Calu3 (cell line): ENCODE measurements at regions not wholly inside any gene's neighbourhood (a gene's known extent, or its start where the extent isn't known, plus 50 kb on each side); places are given as distances from the start of the nearest gene placed in this dataset.

Experiments used
- BruUV-seq: library from RNA; stranded (reverse); fragments of 400-500 nt; replicated peaks from 2 replicates; lab custom pipeline; 2021; lab: Mats Ljungman, UMichigan
- CTCF ChIA-PET: fragments of 300-600 bp; sonication (Branson Sonifier 250); formaldehyde crosslinking; loops from one replicate; lab custom pipeline; 2022; ENCODE audit warnings: antibody characterized with exemption; lab: Charles Lee
- DNase-seq: peaks from one replicate; pipeline ENCODE4 v3.0.0; 2022
- H3K27ac Mint-ChIP-seq: one replicate; pipeline ENCODE4 v1.8.0; 2022; ENCODE audit warnings: mixed read lengths; ENCODE audit not compliant: unreplicated experiment
- H3K27me3 Mint-ChIP-seq: one replicate; pipeline ENCODE4 v1.8.0; 2022; ENCODE audit warnings: mixed read lengths; ENCODE audit not compliant: unreplicated experiment
- H3K36me3 Mint-ChIP-seq: one replicate; pipeline ENCODE4 v1.8.0; 2022; ENCODE audit warnings: mild to moderate bottlenecking, moderate library complexity, mixed read lengths; ENCODE audit not compliant: insufficient read depth, unreplicated experiment
- H3K4me1 Mint-ChIP-seq: one replicate; pipeline ENCODE4 v1.8.0; 2022; ENCODE audit warnings: mild to moderate bottlenecking, low read depth, mixed read lengths; ENCODE audit not compliant: unreplicated experiment
- H3K4me3 Mint-ChIP-seq: one replicate; pipeline ENCODE4 v1.8.0; 2022; ENCODE audit warnings: mild to moderate bottlenecking, low read depth, moderate library complexity, mixed read lengths; ENCODE audit not compliant: unreplicated experiment
- H3K9me3 Mint-ChIP-seq: one replicate; pipeline ENCODE4 v1.8.0; 2022; ENCODE audit warnings: low read depth, mixed read lengths; ENCODE audit not compliant: unreplicated experiment
- CTCF ChIP-seq: fragments of 200-600 bp; IDR thresholded peaks from one replicate; pipeline ENCODE4 v1.8.0; 2022; ENCODE audit warnings: antibody characterized with exemption; ENCODE audit not compliant: unreplicated experiment
- intact Hi-C: fragments of 100-400 bp; cut with micrococcal nuclease; formaldehyde crosslinking; loops from one replicate; pipeline ENCODE4 v1.10.0; 2022; ENCODE audit not compliant: unreplicated experiment

- Mint-ChIP-seq H3K27me3 (no peaks in the 10 kb centered on the region), H3K9me3 (peaks cover 5% of the 10 kb centered on the region), H3K36me3 (no peaks in the 10 kb centered on the region), H3K4me3 (no peak overlapping the region), H3K4me1 (no peaks in the 10 kb centered on the region), H3K27ac (no peak overlapping the region)
- no TSS peak for BruUV-seq
- CTCF ChIA-PET: no interaction called here
- intact Hi-C loops: no loop called here
- DNase-seq: no peak
- TF ChIP-seq CTCF: no peak
Measured at GRCh38 chr18:41099451-41099850, 855.6 kb upstream of the PIK3C3 start.

- no TSS peak for BruUV-seq
- TF ChIP-seq CTCF: no peak
- no peak overlapping the region for H3K27ac Mint-ChIP-seq
- CTCF ChIA-PET: no interaction called here
- H3K4me3 Mint-ChIP-seq: no peak overlapping the region
- H3K9me3 Mint-ChIP-seq: peaks cover 5% of the 10 kb centered on the region
- H3K36me3 Mint-ChIP-seq: no peaks in the 10 kb centered on the region
- H3K4me1 Mint-ChIP-seq: no peaks in the 10 kb centered on the region
- no peak for DNase-seq
- H3K27me3 Mint-ChIP-seq: no peaks in the 10 kb centered on the region
- intact Hi-C loops: no loop called here
Measured at GRCh38 chr18:41096504-41096903, 858.5 kb upstream of the PIK3C3 start.

GRCh38 chr18:41077076-41077475, 878.0 kb upstream of the PIK3C3 start:
- CTCF ChIA-PET: no interaction called here
- no TSS peak for BruUV-seq
- H3K27ac Mint-ChIP-seq: no peak overlapping the region
- no peak for DNase-seq
- TF ChIP-seq CTCF: no peak
- H3K27me3 Mint-ChIP-seq: no peaks in the 10 kb centered on the region
- H3K4me3 Mint-ChIP-seq: no peak overlapping the region
- intact Hi-C loops: no loop called here
- no peaks in the 10 kb centered on the region for H3K36me3 Mint-ChIP-seq
- peaks cover 8% of the 10 kb centered on the region for H3K9me3 Mint-ChIP-seq
- H3K4me1 Mint-ChIP-seq: peaks cover 19% of the 10 kb centered on the region

GRCh38 chr18:41075212-41075611, 879.8 kb upstream of the PIK3C3 start:
- no peak for DNase-seq
- Mint-ChIP-seq H3K27me3 (no peaks in the 10 kb centered on the region), H3K9me3 (peaks cover 14% of the 10 kb centered on the region), H3K36me3 (no peaks in the 10 kb centered on the region), H3K4me3 (no peak overlapping the region), H3K4me1 (peaks cover 19% of the 10 kb centered on the region), H3K27ac (no peak overlapping the region)
- intact Hi-C loops: no loop called here
- CTCF ChIA-PET: no interaction called here
- BruUV-seq: no TSS peak
- TF ChIP-seq CTCF: no peak
